GM18519 (cell line): ENCODE measurements at regions not wholly inside any gene's neighbourhood (a gene's known extent, or its start where the extent isn't known, plus 50 kb on each side); places are given as distances from the start of the nearest gene placed in this dataset.
"Not testable (repeated sequence)": the region's sequence is repeated elsewhere in the genome, so short reads cannot be mapped to it uniquely, and the experiment has no call there.

Source experiments
- ATAC-seq: cut with Tn5 transposase; IDR thresholded peaks from one replicate; pipeline ENCODE4 v1.9.1; 2021; ENCODE audit warnings: mild to moderate bottlenecking, moderate library complexity; ENCODE audit not compliant: unreplicated experiment, low FRiP score

- no peak for ATAC-seq
Observed at GRCh38 chr13:65631078-65631477, 1599.1 kb downstream of the PCDH9 start.

GRCh38 chr13:65629926-65630325, 1600.2 kb downstream of the PCDH9 start:
- no peak for ATAC-seq

- ATAC-seq: no peak
Observed at GRCh38 chr13:65623148-65623547, 1607.0 kb downstream of the PCDH9 start.

GRCh38 chr13:65615506-65615905, 1614.6 kb downstream of the PCDH9 start:
- ATAC-seq: no peak

GRCh38 chr13:65613004-65613403, 1617.1 kb downstream of the PCDH9 start:
- ATAC-seq: no peak

- ATAC-seq: no peak
Observed at GRCh38 chr13:65609350-65609749, 1620.8 kb downstream of the PCDH9 start.

GRCh38 chr13:65606622-65607021, 1623.5 kb downstream of the PCDH9 start:
- ATAC-seq: no peak

GRCh38 chr13:65605396-65605795, 1624.7 kb downstream of the PCDH9 start:
- no peak for ATAC-seq

GRCh38 chr13:65603160-65603559, 1627.0 kb downstream of the PCDH9 start:
- ATAC-seq: no peak

- no peak for ATAC-seq
Observed at GRCh38 chr13:65601855-65602254, 1628.3 kb downstream of the PCDH9 start.

GRCh38 chr13:65600702-65601101, 1629.4 kb downstream of the PCDH9 start:
- ATAC-seq: no peak

GRCh38 chr13:65597839-65598818, 1632.0 kb downstream of the PCDH9 start:
- ATAC-seq: no peak

- ATAC-seq: no peak
Observed at GRCh38 chr13:65595916-65596315, 1634.2 kb downstream of the PCDH9 start.

- no peak for ATAC-seq
Observed at GRCh38 chr13:65594298-65594781, 1635.8 kb downstream of the PCDH9 start.

- ATAC-seq: no peak
Observed at GRCh38 chr13:65593298-65593874, 1636.8 kb downstream of the PCDH9 start.

- ATAC-seq: no peak
Observed at GRCh38 chr13:65592731-65593130, 1637.4 kb downstream of the PCDH9 start.

- no peak for ATAC-seq
Observed at GRCh38 chr13:65585346-65585745, 1644.8 kb downstream of the PCDH9 start.

GRCh38 chr13:65584126-65584525, 1646.0 kb downstream of the PCDH9 start:
- no peak for ATAC-seq

GRCh38 chr13:65582160-65582559, 1648.0 kb downstream of the PCDH9 start:
- ATAC-seq: no peak

GRCh38 chr13:65564561-65564960, 1665.6 kb downstream of the PCDH9 start:
- ATAC-seq: not testable (repeated sequence)

GRCh38 chr13:65562305-65562704, 1667.8 kb downstream of the PCDH9 start:
- no peak for ATAC-seq

- ATAC-seq: no peak
Observed at GRCh38 chr13:65560936-65561335, 1669.2 kb downstream of the PCDH9 start.
